ENCODE measurements at regions not wholly inside any gene's neighbourhood (a gene's known extent, or its start where the extent isn't known, plus 50 kb on each side); places are given as distances from the start of the nearest gene placed in this dataset.

DNA sequence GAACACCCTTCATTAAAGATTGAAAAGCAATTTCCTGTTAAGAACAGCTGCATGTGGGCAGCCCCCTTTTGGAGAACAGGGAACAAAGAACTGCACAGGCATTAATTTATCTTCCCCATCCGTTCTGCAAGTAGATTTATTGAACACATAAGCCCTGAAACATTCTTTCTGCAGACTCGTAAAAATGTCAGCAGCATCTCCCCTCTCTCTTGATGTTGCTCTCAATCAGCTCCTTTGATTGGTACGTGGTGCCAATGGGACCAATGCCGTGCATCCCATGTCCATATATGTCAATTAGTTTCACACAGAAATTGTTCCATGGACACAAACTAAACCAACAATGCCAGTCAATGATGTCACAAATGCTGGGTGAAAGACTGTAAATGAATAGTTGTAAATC, 228.5 kb upstream of the RASGEF1B start:
- Mint-ChIP-seq H3K4me1 (ENCODE audit: low read depth, unreplicated experiment) (peaks cover 6% of the 10 kb centered on the region), H3K9me3 (ENCODE audit: unreplicated experiment) (no peaks in the 10 kb centered on the region), H3K36me3 (ENCODE audit: insufficient read depth, unreplicated experiment) (peaks cover 5% of the 10 kb centered on the region), H3K4me3 (ENCODE audit: unreplicated experiment) (no peak overlapping the region), H3K27me3 (ENCODE audit: insufficient read depth, unreplicated experiment) (no peaks in the 10 kb centered on the region), H3K27ac (ENCODE audit: unreplicated experiment) (no peak overlapping the region)
- Histone ChIP-seq H3K4me1 (no peaks in the 10 kb centered on the region), H3K36me3 (ENCODE audit: control insufficient read depth, insufficient read depth, low read length) (no peaks in the 10 kb centered on the region), H3K27me3 (replicated peaks; ENCODE audit: control insufficient read depth, insufficient read depth, low read length) (no peaks in the 10 kb centered on the region), H3K9me3 (no peaks in the 10 kb centered on the region), H3K4me3 (ENCODE audit: low read depth, low read length) (no peak overlapping the region)
- no peak for DNase-seq
- BruUV-seq (replicated peaks), result no TSS peak
- POLR2A ChIA-PET, result no interaction called here
- CTCF ChIA-PET, result no interaction called here
- no peak for TF ChIP-seq CTCF (IDR thresholded peaks at IDR 0.05; ENCODE audit: insufficient read depth in 1 of 2, low read depth in 1 of 2, low read length in 1 of 2, severe bottlenecking in 1 of 2, unreplicated experiment in 1 of 2)
- intact Hi-C loops (cut with micrococcal nuclease; ENCODE audit: unreplicated experiment), result no loop called here

DNA sequence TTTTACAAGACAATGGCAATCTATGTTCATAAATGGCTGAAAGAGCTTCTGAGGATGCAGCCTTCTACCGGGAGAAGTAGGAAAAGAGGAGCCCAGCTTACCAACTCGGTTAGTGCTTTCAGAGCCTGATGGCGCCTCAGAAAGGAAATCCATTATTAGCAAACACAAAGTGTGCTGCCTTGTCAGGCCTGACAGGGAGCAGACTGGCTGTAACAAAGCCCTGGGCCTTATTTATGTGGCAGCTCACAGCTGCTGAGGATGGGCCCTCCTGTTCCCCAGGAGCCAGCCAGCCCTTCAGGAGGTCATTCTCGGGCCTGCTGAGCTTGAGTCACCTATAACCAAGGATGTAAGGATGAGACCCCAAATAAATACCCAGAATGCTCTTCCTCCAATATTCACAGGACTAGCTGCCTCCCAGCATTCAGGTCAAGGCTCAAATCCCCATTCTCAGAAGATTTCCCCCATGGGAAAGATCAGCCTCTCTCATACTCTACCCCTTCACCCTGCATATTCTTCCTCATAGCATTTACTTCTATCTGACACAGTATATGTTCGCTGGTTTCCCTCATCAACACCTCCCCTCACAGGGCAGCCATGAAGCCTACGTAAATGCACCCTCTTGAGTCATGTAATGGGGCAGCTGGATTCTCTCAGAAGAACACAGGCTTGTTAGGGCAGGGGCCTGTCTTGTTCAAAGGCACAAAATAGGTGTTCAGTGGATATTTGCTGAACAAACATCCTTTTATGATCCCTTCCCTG, 227.0 kb upstream of the RASGEF1B start:
- CTCF ChIA-PET, result no interaction called here
- peaks cover 6% of the 10 kb centered on the region for H3K4me1 Mint-ChIP-seq (ENCODE audit: low read depth, unreplicated experiment)
- no TSS peak for BruUV-seq (replicated peaks)

GRCh38 chr4:81694176-81694913, 222.6 kb upstream of the RASGEF1B start:
- Histone ChIP-seq H3K4me3 (ENCODE audit: low read depth, low read length) (no peak overlapping the region), H3K9me3 (no peaks in the 10 kb centered on the region), H3K4me1 (no peaks in the 10 kb centered on the region), H3K36me3 (ENCODE audit: control insufficient read depth, insufficient read depth, low read length) (no peaks in the 10 kb centered on the region), H3K27me3 (replicated peaks; ENCODE audit: control insufficient read depth, insufficient read depth, low read length) (no peaks in the 10 kb centered on the region)
- no peak overlapping the region for H3K27ac Mint-ChIP-seq (ENCODE audit: unreplicated experiment)
- CTCF ChIA-PET, result no interaction called here
- BruUV-seq (replicated peaks), result no TSS peak
- H3K27me3 Mint-ChIP-seq (ENCODE audit: insufficient read depth, unreplicated experiment), result no peaks in the 10 kb centered on the region
- intact Hi-C loops (cut with micrococcal nuclease; ENCODE audit: unreplicated experiment), result no loop called here
- POLR2A ChIA-PET, result no interaction called here
- peaks cover 6% of the 10 kb centered on the region for H3K4me1 Mint-ChIP-seq (ENCODE audit: low read depth, unreplicated experiment)
- TF ChIP-seq CTCF (IDR thresholded peaks at IDR 0.05; ENCODE audit: insufficient read depth in 1 of 2, low read depth in 1 of 2, low read length in 1 of 2, severe bottlenecking in 1 of 2, unreplicated experiment in 1 of 2), result no peak
- H3K9me3 Mint-ChIP-seq (ENCODE audit: unreplicated experiment), result no peaks in the 10 kb centered on the region
- DNase-seq, result no peak
- no peaks in the 10 kb centered on the region for H3K36me3 Mint-ChIP-seq (ENCODE audit: insufficient read depth, unreplicated experiment)
- H3K4me3 Mint-ChIP-seq (ENCODE audit: unreplicated experiment), result no peak overlapping the region

More for the DNA sequence above, 227.0 kb upstream of the RASGEF1B start:
- Mint-ChIP-seq H3K36me3 (ENCODE audit: insufficient read depth, unreplicated experiment) (peaks cover 5% of the 10 kb centered on the region), H3K27ac (ENCODE audit: unreplicated experiment) (no peak overlapping the region), H3K27me3 (ENCODE audit: insufficient read depth, unreplicated experiment) (no peaks in the 10 kb centered on the region), H3K9me3 (ENCODE audit: unreplicated experiment) (no peaks in the 10 kb centered on the region), H3K4me3 (ENCODE audit: unreplicated experiment) (no peak overlapping the region)
- DNase-seq, result no peak
- H3K9me3 ChIP-seq, result no peaks in the 10 kb centered on the region
- POLR2A ChIA-PET, result no interaction called here
- no peaks in the 10 kb centered on the region for H3K4me1 ChIP-seq
- H3K4me3 ChIP-seq (ENCODE audit: low read depth, low read length), result no peak overlapping the region
- no peaks in the 10 kb centered on the region for H3K27me3 ChIP-seq (replicated peaks; ENCODE audit: control insufficient read depth, insufficient read depth, low read length)
- no peak for TF ChIP-seq CTCF (IDR thresholded peaks at IDR 0.05; ENCODE audit: insufficient read depth in 1 of 2, low read depth in 1 of 2, low read length in 1 of 2, severe bottlenecking in 1 of 2, unreplicated experiment in 1 of 2)
- H3K36me3 ChIP-seq (ENCODE audit: control insufficient read depth, insufficient read depth, low read length), result no peaks in the 10 kb centered on the region
- intact Hi-C loops (cut with micrococcal nuclease; ENCODE audit: unreplicated experiment), result no loop called here

Measured in Caco-2 (cell line).